H54 (cell line): ENCODE measurements at regions not wholly inside any gene's neighbourhood (a gene's known extent, or its start where the extent isn't known, plus 50 kb on each side); places are given as distances from the start of the nearest gene placed in this dataset.

Source experiments
- DNase-seq: peaks from one replicate; pipeline ENCODE4 v3.0.0; 2011; ENCODE audit warnings: low spot score, mixed read lengths; ENCODE audit not compliant: insufficient read length
- FAIRE-seq: peaks from 3 replicates; lab custom pipeline; 2011; peaks lifted over from hg19 to GRCh38; lab: Jason Lieb, UNC
- POLR2A ChIP-seq: IDR thresholded peaks from 2 replicates; pipeline ENCODE4 v1.6.1; 2011; ENCODE audit warnings: low read depth, mild to moderate bottlenecking, low read length

GRCh38 chr10:130767116-130767730 is 544.3 kb downstream of the TCERG1L start:
- TF ChIP-seq POLR2A: no peak
- DNase-seq: no peak
- FAIRE-seq: no peak

GRCh38 chr10:130769146-130770017 is 542.1 kb downstream of the TCERG1L start:
- TF ChIP-seq POLR2A: no peak
- DNase-seq (no peak), FAIRE-seq (no peak)

- no peak for TF ChIP-seq POLR2A
- DNase-seq (no peak), FAIRE-seq (no peak)
Observed at GRCh38 chr10:130770018-130770630, 541.4 kb downstream of the TCERG1L start.

GRCh38 chr10:130771491-130771946 is 540.0 kb downstream of the TCERG1L start:
- no peak for FAIRE-seq
- DNase-seq: no peak
- no peak for TF ChIP-seq POLR2A

- FAIRE-seq: no peak
- no peak for TF ChIP-seq POLR2A
Observed at GRCh38 chr10:130772056-130772455, 539.5 kb downstream of the TCERG1L start.

GRCh38 chr10:130772676-130773075 is 538.8 kb downstream of the TCERG1L start:
- DNase-seq: no peak
- no peak for FAIRE-seq
- no peak for TF ChIP-seq POLR2A

More at GRCh38 chr10:130772056-130772455, 539.5 kb downstream of the TCERG1L start:
- no peak for DNase-seq

GRCh38 chr10:130773941-130774340 is 537.6 kb downstream of the TCERG1L start:
- no peak for DNase-seq
- TF ChIP-seq POLR2A: no peak
- FAIRE-seq: no peak

- no peak for TF ChIP-seq POLR2A
- DNase-seq (no peak), FAIRE-seq (no peak)
Observed at GRCh38 chr10:130774871-130775270, 536.6 kb downstream of the TCERG1L start.

GRCh38 chr10:130775311-130775710 is 536.2 kb downstream of the TCERG1L start:
- DNase-seq (no peak), FAIRE-seq (no peak)
- TF ChIP-seq POLR2A: no peak

GRCh38 chr10:130776724-130777123 is 534.8 kb downstream of the TCERG1L start:
- TF ChIP-seq POLR2A: no peak
- FAIRE-seq (no peak), DNase-seq (no peak)

- no peak for DNase-seq
- TF ChIP-seq POLR2A: no peak
- no peak for FAIRE-seq
Observed at GRCh38 chr10:130777507-130778165, 533.9 kb downstream of the TCERG1L start.

- DNase-seq: no peak
- no peak for FAIRE-seq
- TF ChIP-seq POLR2A: no peak
Observed at GRCh38 chr10:130778166-130778545, 533.4 kb downstream of the TCERG1L start.

- FAIRE-seq: no peak
- no peak for TF ChIP-seq POLR2A
- DNase-seq: no peak
Observed at GRCh38 chr10:130780763-130781162, 530.8 kb downstream of the TCERG1L start.

GRCh38 chr10:130781206-130781605 is 530.3 kb downstream of the TCERG1L start:
- FAIRE-seq (no peak), DNase-seq (no peak)
- no peak for TF ChIP-seq POLR2A

- FAIRE-seq (no peak), DNase-seq (no peak)
- no peak for TF ChIP-seq POLR2A
Observed at GRCh38 chr10:130781623-130782022, 529.9 kb downstream of the TCERG1L start.
